ENCODE measurements at regions not wholly inside any gene's neighbourhood (a gene's known extent, or its start where the extent isn't known, plus 50 kb on each side); places are given as distances from the start of the nearest gene placed in this dataset.
A peak's percentile ranks its signal among the peaks of the same experiment; 100 is the strongest.

GRCh38 chr1:55703726-55704363, 488.7 kb upstream of the USP24 start:
- Histone ChIP-seq H3K9ac (ENCODE audit: extremely low read depth, insufficient read length, low read length) (no peak overlapping the region), H3K27me3 (ENCODE audit: insufficient read depth, low read length) (no peaks in the 10 kb centered on the region), H2BK12ac (ENCODE audit: insufficient read length, low read depth, low read length) (no peak overlapping the region), H3K4me1 (ENCODE audit: insufficient read depth, low read length) (no peaks in the 10 kb centered on the region), H3K56ac (ENCODE audit: insufficient read length, low read depth, low read length) (no peak overlapping the region), H3K79me1 (ENCODE audit: insufficient read depth, low read depth, low read length, poor library complexity, severe bottlenecking) (no peaks in the 10 kb centered on the region), H2BK20ac (ENCODE audit: low read depth, low read length, poor library complexity, severe bottlenecking) (no peak overlapping the region), H3T11ph (ENCODE audit: low read length) (no peak overlapping the region), H4K91ac (ENCODE audit: insufficient read length, low read depth, low read length) (no peak overlapping the region), H2BK5ac (ENCODE audit: insufficient read length, low read length) (no peak overlapping the region), H3K18ac (ENCODE audit: insufficient read length, low read depth, low read length) (no peak overlapping the region), H2BK120ac (ENCODE audit: low read depth, low read length, poor library complexity, severe bottlenecking) (no peak overlapping the region), H3K23me2 (ENCODE audit: insufficient read length, low read depth, low read length, poor library complexity, severe bottlenecking) (no peaks in the 10 kb centered on the region), H3K79me2 (ENCODE audit: insufficient read depth, low read length) (no peaks in the 10 kb centered on the region), H4K5ac (ENCODE audit: insufficient read length, low read depth, low read length) (no peak overlapping the region), H3K4ac (ENCODE audit: low read depth, low read length) (no peak overlapping the region), H2BK15ac (ENCODE audit: low read depth, low read length) (no peak overlapping the region), H3K4me2 (ENCODE audit: insufficient read depth, insufficient read length, low read length) (no peak overlapping the region), H4K8ac (replicated peaks; ENCODE audit: insufficient read length, low read depth, low read length) (no peak overlapping the region), H3K23ac (ENCODE audit: insufficient read length, low read depth, low read length) (no peak overlapping the region), H3K14ac (ENCODE audit: insufficient read depth, low read length) (peak overlapping the region; percentile 9; the same call in 1 of the 2 replicates), H3K9me3 (ENCODE audit: control insufficient read depth, low read depth, low read length) (no peaks in the 10 kb centered on the region), H3K27ac (ENCODE audit: insufficient read length, low read depth, low read length) (no peak overlapping the region), H2AFZ (ENCODE audit: low read length) (no peak overlapping the region), H2AK5ac (ENCODE audit: insufficient read length, low read length) (no peak overlapping the region), H4K20me1 (ENCODE audit: control insufficient read depth, insufficient read depth, insufficient read length) (no peaks in the 10 kb centered on the region)
- Mint-ChIP-seq H3K4me3 (no peak overlapping the region), H3K27ac (no peak overlapping the region), H3K9me3 (no peaks in the 10 kb centered on the region; a peak in 1 of 5 replicates), H3K27me3 (ENCODE audit: low read depth) (no peaks in the 10 kb centered on the region; the same call in none of the 2 replicates), H3K4me1 (peaks cover 0 to 4% of the 10 kb centered on the region in 2 experiments; a peak in 2 of 4 replicates), H3K36me3 (ENCODE audit: insufficient read depth in 1 of 3, low read depth in 3 of 3) (0 out of 7 replicates have a peak, but pooled peaks cover 0 to 1% (median 0%) of the 10 kb centered on the region in 3 experiments)
- WGBS (ENCODE audit: extremely low coverage, insufficient read length, low lambda C conversion rate): no CpG with 5 or more reads among the region's 8 CpGs
- TF ChIP-seq CTCF (conservative IDR thresholded peaks at IDR 0.05): no peak
- DNase-seq: no peak

Data from H9 (cell line).